ENCODE measurements at regions not wholly inside any gene's neighbourhood (a gene's known extent, or its start where the extent isn't known, plus 50 kb on each side); places are given as distances from the start of the nearest gene placed in this dataset.

DNA sequence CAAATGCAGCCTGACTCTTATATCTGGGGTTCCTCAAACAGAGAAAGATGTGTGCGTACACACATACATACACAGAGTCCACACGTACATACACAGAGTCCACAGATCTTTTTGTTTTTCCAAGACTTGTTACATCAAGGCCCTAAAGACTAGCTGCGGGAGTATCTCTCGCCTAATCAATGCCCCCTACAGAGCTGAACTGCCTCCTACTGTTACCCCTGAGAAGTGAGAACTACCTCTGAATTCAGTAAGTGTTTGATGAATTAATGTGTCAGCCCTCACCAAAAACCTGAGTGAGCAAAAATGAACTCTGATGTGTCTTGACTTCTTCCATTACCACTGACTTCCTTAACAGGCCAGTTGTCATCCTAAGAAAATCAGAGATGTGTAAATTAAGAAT lies 351.2 kb downstream of the HHIPL2 start:
- Mint-ChIP-seq H3K27ac (ENCODE audit: unreplicated experiment) (no peak overlapping the region), H3K4me3 (ENCODE audit: unreplicated experiment) (no peak overlapping the region), H3K4me1 (ENCODE audit: low read depth) (no peaks in the 10 kb centered on the region), H3K9me3 (ENCODE audit: low read depth) (peaks cover 3% of the 10 kb centered on the region), H3K27me3 (ENCODE audit: low read depth) (no peaks in the 10 kb centered on the region), H3K36me3 (ENCODE audit: low read depth) (no peaks in the 10 kb centered on the region)
- TF ChIP-seq, protein P1, sequence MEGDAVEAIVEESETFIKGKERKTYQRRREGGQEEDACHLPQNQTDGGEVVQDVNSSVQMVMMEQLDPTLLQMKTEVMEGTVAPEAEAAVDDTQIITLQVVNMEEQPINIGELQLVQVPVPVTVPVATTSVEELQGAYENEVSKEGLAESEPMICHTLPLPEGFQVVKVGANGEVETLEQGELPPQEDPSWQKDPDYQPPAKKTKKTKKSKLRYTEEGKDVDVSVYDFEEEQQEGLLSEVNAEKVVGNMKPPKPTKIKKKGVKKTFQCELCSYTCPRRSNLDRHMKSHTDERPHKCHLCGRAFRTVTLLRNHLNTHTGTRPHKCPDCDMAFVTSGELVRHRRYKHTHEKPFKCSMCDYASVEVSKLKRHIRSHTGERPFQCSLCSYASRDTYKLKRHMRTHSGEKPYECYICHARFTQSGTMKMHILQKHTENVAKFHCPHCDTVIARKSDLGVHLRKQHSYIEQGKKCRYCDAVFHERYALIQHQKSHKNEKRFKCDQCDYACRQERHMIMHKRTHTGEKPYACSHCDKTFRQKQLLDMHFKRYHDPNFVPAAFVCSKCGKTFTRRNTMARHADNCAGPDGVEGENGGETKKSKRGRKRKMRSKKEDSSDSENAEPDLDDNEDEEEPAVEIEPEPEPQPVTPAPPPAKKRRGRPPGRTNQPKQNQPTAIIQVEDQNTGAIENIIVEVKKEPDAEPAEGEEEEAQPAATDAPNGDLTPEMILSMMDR (IDR thresholded peaks at IDR 0.05), result no peak
- DNase-seq (ENCODE audit: low spot score), result no peak

DNA sequence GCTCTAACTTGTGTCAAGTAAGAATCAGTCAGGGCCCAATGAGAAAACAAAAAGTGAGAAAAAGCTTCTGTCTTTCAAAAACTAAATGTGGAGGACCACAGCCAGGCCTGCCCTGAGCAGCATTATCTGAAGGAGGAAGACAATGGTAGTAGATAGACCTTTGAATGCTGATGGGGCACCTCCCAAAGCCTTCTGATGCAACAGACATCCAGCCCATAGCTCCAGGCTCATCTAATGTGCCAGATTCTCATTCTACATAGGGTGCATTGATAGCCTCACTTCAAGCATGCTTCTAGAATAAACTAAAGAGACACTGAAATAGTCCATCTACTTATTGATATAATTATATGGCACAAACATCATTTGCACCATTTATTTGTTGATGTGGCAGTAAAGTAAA lies 351.6 kb downstream of the HHIPL2 start:
- TF ChIP-seq, protein P1 (IDR thresholded peaks at IDR 0.05), result no peak
- H3K27me3 Mint-ChIP-seq (ENCODE audit: low read depth), result no peaks in the 10 kb centered on the region
- H3K4me1 Mint-ChIP-seq (ENCODE audit: low read depth), result no peaks in the 10 kb centered on the region
- H3K36me3 Mint-ChIP-seq (ENCODE audit: low read depth), result no peaks in the 10 kb centered on the region
- no peak for DNase-seq (ENCODE audit: low spot score)
- H3K9me3 Mint-ChIP-seq (ENCODE audit: low read depth), result peaks cover 7% of the 10 kb centered on the region
- H3K27ac Mint-ChIP-seq (ENCODE audit: unreplicated experiment), result no peak overlapping the region
- H3K4me3 Mint-ChIP-seq (ENCODE audit: unreplicated experiment), result no peak overlapping the region

DNA sequence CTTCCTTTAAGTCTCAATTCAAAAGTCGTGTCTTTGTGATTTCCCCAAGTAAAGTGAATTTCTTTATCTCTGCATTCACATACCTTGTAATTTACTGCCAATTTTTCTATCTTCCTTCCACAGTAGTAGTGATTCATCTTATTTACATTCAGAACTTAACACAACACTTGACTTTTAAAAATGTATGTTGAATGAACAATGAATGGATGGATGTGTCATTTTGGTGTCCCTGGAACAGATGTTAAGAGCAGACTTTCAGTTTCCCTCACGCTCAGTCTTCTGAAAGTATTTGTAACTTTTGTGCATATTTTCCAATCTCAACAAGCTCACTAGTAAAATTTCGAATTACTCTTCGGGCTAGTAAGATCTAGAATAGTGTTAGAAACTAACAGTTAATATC lies 352.0 kb downstream of the HHIPL2 start:
- Mint-ChIP-seq H3K36me3 (ENCODE audit: low read depth) (no peaks in the 10 kb centered on the region), H3K9me3 (ENCODE audit: low read depth) (peaks cover 7% of the 10 kb centered on the region), H3K4me1 (ENCODE audit: low read depth) (no peaks in the 10 kb centered on the region), H3K4me3 (ENCODE audit: unreplicated experiment) (no peak overlapping the region), H3K27me3 (ENCODE audit: low read depth) (no peaks in the 10 kb centered on the region), H3K27ac (ENCODE audit: unreplicated experiment) (no peak overlapping the region)
- TF ChIP-seq, protein P1 (IDR thresholded peaks at IDR 0.05), result no peak
- no peak for DNase-seq (ENCODE audit: low spot score)

DNA sequence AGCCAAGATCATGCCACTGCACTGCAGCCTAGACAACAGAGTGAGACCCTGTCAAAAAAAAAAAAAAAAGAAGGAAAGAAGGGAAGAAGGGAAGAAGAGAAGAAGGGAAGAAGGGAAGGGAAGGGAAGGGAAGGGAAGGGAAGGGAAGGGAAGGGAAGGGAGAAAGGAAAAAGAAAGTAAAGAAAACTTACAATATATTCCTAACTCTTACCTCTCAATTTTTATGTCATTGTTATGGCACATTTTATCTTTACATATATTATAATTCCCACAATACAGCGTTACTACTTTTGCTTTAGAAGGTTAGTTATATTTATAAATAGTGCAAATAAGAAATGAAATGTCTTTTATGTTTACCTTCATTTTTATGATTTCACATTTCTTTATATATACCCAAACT lies 358.7 kb downstream of the HHIPL2 start:
- no peak for DNase-seq (ENCODE audit: low spot score)
- Mint-ChIP-seq H3K27ac (ENCODE audit: unreplicated experiment) (no peak overlapping the region), H3K4me3 (ENCODE audit: unreplicated experiment) (no peak overlapping the region), H3K4me1 (ENCODE audit: low read depth) (no peaks in the 10 kb centered on the region), H3K36me3 (ENCODE audit: low read depth) (no peaks in the 10 kb centered on the region), H3K9me3 (ENCODE audit: low read depth) (peaks cover 7% of the 10 kb centered on the region), H3K27me3 (ENCODE audit: low read depth) (no peaks in the 10 kb centered on the region)
- TF ChIP-seq, protein P1 (IDR thresholded peaks at IDR 0.05), result no peak

DNA sequence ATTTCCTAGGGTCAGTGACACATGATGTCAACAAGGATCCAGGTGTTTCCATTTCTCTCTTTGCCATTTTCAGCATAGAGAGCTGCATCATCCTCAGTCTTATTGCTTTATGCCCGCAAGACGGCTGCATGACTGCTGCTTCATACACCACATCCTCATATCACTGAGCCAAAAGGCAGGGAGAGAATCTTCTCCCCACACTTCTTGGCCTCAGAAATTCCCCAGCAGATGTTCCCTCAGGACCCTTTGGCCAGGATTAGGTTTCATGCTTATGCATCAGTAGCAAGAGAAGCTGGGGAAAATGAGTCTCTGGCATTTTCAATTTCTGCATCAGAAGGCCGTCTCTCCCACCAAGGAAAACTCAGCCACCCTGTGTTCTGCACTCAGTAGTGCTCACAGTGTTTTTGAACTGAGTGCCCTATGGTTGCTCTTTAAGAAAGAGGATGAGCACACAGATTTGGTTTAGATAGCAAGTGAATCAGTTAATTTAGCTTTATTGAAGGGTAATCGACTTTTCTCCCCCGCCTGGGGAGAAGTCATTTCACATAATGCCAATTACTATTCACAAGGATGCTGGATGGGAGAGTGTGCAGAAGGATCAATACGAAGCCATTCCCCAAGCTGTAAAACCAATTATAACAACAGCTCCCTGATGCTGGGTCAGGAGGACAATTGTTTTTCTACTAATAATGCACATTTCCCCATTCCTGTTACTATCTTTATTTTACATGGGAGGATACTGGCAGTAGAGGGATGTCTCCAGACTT lies 360.2 kb downstream of the HHIPL2 start:
- TF ChIP-seq, protein P1 (IDR thresholded peaks at IDR 0.05), result no peak
- H3K27ac Mint-ChIP-seq (ENCODE audit: unreplicated experiment), result no peak overlapping the region

More for the DNA sequence above, 360.2 kb downstream of the HHIPL2 start:
- H3K4me3 Mint-ChIP-seq (ENCODE audit: unreplicated experiment), result no peak overlapping the region
- no peak for DNase-seq (ENCODE audit: low spot score)
- H3K9me3 Mint-ChIP-seq (ENCODE audit: low read depth), result peaks cover 7% of the 10 kb centered on the region
- no peaks in the 10 kb centered on the region for H3K36me3 Mint-ChIP-seq (ENCODE audit: low read depth)
- H3K4me1 Mint-ChIP-seq (ENCODE audit: low read depth), result no peaks in the 10 kb centered on the region
- H3K27me3 Mint-ChIP-seq (ENCODE audit: low read depth), result no peaks in the 10 kb centered on the region

Data from chondrocyte (in vitro differentiated cells).